HEK293 (cell line): ENCODE measurements at regions not wholly inside any gene's neighbourhood (a gene's known extent, or its start where the extent isn't known, plus 50 kb on each side); places are given as distances from the start of the nearest gene placed in this dataset.

Source experiments
- HIC1 ChIP-seq: fragments of 450-650 bp; formaldehyde crosslinking; IDR thresholded peaks from 2 replicates; pipeline ENCODE4 v1.5.1; 2016; ENCODE audit warnings: missing biosample characterization, missing genetic modification characterization
- ZFP37 ChIP-seq: fragments of 450-650 bp; formaldehyde crosslinking; IDR thresholded peaks from 2 replicates; pipeline ENCODE4 v1.5.1; 2016; ENCODE audit warnings: missing biosample characterization, missing genetic modification characterization
- ZNF660 ChIP-seq: fragments of 450-650 bp; IDR thresholded peaks from 2 replicates; pipeline ENCODE4 v1.5.1; 2018; ENCODE audit warnings: missing biosample characterization, mild to moderate bottlenecking, missing genetic modification characterization
- ZSCAN16 ChIP-seq: fragments of 450-650 bp; formaldehyde crosslinking; IDR thresholded peaks from 2 replicates; pipeline ENCODE4 v1.5.1; 2016; ENCODE audit warnings: missing biosample characterization, missing genetic modification characterization
- TF ChIP-seq, protein P1 (sequence below): fragments of 450-650 bp; formaldehyde crosslinking; IDR thresholded peaks from 2 replicates; pipeline ENCODE4 v1.5.1; 2016; ENCODE audit warnings: missing biosample characterization, missing genetic modification characterization

GRCh38 chr22:27298742-27299141 lies 502.8 kb downstream of the MN1 start:
- TF ChIP-seq ZNF660 = no peak
- TF ChIP-seq, protein P1, sequence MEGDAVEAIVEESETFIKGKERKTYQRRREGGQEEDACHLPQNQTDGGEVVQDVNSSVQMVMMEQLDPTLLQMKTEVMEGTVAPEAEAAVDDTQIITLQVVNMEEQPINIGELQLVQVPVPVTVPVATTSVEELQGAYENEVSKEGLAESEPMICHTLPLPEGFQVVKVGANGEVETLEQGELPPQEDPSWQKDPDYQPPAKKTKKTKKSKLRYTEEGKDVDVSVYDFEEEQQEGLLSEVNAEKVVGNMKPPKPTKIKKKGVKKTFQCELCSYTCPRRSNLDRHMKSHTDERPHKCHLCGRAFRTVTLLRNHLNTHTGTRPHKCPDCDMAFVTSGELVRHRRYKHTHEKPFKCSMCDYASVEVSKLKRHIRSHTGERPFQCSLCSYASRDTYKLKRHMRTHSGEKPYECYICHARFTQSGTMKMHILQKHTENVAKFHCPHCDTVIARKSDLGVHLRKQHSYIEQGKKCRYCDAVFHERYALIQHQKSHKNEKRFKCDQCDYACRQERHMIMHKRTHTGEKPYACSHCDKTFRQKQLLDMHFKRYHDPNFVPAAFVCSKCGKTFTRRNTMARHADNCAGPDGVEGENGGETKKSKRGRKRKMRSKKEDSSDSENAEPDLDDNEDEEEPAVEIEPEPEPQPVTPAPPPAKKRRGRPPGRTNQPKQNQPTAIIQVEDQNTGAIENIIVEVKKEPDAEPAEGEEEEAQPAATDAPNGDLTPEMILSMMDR (tag by site-specific recombination) = no peak
- no peak for TF ChIP-seq ZSCAN16 (tag by site-specific recombination)
- TF ChIP-seq HIC1 (tag by site-specific recombination) = no peak
- no peak for TF ChIP-seq ZFP37 (tag by site-specific recombination)
